ENCODE measurements at regions not wholly inside any gene's neighbourhood (a gene's known extent, or its start where the extent isn't known, plus 50 kb on each side); places are given as distances from the start of the nearest gene placed in this dataset.

DNA sequence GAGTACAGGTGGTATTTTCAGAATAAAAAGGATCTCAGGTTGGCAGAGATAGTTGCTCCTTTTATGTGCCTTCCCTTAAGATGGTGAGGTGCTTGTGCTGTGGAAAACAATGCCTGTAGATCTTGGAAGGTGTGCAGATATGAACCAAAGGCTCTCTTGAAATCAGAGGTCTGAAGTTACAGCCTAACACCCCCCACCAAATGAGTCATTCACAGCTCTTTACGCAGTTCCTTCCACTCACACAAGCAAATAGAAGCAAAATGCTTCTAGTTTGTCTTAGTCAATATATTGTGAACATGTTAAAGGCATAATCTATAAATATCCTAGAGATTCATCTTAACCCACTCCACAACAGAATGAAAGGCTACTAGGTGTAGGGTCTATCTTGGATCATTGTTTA, 128.9 kb upstream of the NR5A2 start:
- TF ChIP-seq OSR2 (tag by site-specific recombination; IDR thresholded peaks at IDR 0.05) (no peak), ZNF830 (tag by site-specific recombination; IDR thresholded peaks at IDR 0.05; ENCODE audit: low read depth) (no peak), ZNF112 (tag by site-specific recombination; IDR thresholded peaks at IDR 0.05) (no peak), YY1 (tag by site-specific recombination; IDR thresholded peaks at IDR 0.05) (no peak), ZNF558 (tag by site-specific recombination; IDR thresholded peaks at IDR 0.05) (no peak), ZNF274 (IDR thresholded peaks at IDR 0.05; ENCODE audit: low read length) (no peak), ZNF274 (tag by site-specific recombination; IDR thresholded peaks at IDR 0.05; ENCODE audit: borderline replicate concordance) (no peak), SP2 (tag by site-specific recombination; IDR thresholded peaks at IDR 0.05) (no peak), ZFP3 (tag by site-specific recombination; IDR thresholded peaks at IDR 0.05; ENCODE audit: low read depth) (no peak), ZFP41 (tag by site-specific recombination; IDR thresholded peaks at IDR 0.05; ENCODE audit: borderline replicate concordance) (no peak)
- TF ChIP-seq, protein P1, sequence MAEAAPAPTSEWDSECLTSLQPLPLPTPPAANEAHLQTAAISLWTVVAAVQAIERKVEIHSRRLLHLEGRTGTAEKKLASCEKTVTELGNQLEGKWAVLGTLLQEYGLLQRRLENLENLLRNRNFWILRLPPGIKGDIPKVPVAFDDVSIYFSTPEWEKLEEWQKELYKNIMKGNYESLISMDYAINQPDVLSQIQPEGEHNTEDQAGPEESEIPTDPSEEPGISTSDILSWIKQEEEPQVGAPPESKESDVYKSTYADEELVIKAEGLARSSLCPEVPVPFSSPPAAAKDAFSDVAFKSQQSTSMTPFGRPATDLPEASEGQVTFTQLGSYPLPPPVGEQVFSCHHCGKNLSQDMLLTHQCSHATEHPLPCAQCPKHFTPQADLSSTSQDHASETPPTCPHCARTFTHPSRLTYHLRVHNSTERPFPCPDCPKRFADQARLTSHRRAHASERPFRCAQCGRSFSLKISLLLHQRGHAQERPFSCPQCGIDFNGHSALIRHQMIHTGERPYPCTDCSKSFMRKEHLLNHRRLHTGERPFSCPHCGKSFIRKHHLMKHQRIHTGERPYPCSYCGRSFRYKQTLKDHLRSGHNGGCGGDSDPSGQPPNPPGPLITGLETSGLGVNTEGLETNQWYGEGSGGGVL (tag by site-specific recombination; IDR thresholded peaks at IDR 0.05) = no peak
- TF ChIP-seq, protein P2, sequence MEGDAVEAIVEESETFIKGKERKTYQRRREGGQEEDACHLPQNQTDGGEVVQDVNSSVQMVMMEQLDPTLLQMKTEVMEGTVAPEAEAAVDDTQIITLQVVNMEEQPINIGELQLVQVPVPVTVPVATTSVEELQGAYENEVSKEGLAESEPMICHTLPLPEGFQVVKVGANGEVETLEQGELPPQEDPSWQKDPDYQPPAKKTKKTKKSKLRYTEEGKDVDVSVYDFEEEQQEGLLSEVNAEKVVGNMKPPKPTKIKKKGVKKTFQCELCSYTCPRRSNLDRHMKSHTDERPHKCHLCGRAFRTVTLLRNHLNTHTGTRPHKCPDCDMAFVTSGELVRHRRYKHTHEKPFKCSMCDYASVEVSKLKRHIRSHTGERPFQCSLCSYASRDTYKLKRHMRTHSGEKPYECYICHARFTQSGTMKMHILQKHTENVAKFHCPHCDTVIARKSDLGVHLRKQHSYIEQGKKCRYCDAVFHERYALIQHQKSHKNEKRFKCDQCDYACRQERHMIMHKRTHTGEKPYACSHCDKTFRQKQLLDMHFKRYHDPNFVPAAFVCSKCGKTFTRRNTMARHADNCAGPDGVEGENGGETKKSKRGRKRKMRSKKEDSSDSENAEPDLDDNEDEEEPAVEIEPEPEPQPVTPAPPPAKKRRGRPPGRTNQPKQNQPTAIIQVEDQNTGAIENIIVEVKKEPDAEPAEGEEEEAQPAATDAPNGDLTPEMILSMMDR (tag by site-specific recombination; IDR thresholded peaks at IDR 0.05) = no peak

Measured in HEK293 (cell line).